Activated CD4-positive, alpha-beta T cell treated with anti-CD3 and anti-CD28 coated beads for 36 hours (primary cell): ENCODE measurements at regions not wholly inside any gene's neighbourhood (a gene's known extent, or its start where the extent isn't known, plus 50 kb on each side); places are given as distances from the start of the nearest gene placed in this dataset.
"Not testable (repeated sequence)": the region's sequence is repeated elsewhere in the genome, so short reads cannot be mapped to it uniquely, and the experiment has no call there.

ENCODE experiments used
- ATAC-seq: fragments of 200-7000 bp; cut with Tn5 transposase; one replicate; pipeline ENCODE4 v1.10.0; 2021; ENCODE audit warnings: mild to moderate bottlenecking, moderate library complexity
- CTCF ChIA-PET: fragments of 350-600 bp; sonication (Branson Sonifier 250); formaldehyde crosslinking; loops from one replicate; lab custom pipeline; 2021; ENCODE audit warnings: antibody characterized with exemption; lab: Charles Lee
- POLR2A ChIA-PET: fragments of 350-600 bp; sonication (Branson Sonifier 250); formaldehyde crosslinking; loops from one replicate; lab custom pipeline; 2021; ENCODE audit warnings: antibody characterized with exemption, inconsistent platforms; lab: Charles Lee
- DNase-seq: peaks from one replicate; pipeline ENCODE4 v3.0.0-alpha.2; 2020
- H3K27ac Mint-ChIP-seq: one replicate; pipeline ENCODE4 v1.8.0; 2021; ENCODE audit warnings: mixed read lengths
- H3K27me3 Mint-ChIP-seq: one replicate; pipeline ENCODE4 v1.8.0; 2021; ENCODE audit warnings: mixed read lengths
- H3K36me3 Mint-ChIP-seq: one replicate; pipeline ENCODE4 v1.8.0; 2021; ENCODE audit warnings: low read depth, mixed read lengths
- H3K4me1 Mint-ChIP-seq: one replicate; pipeline ENCODE4 v1.8.0; 2021; ENCODE audit warnings: mixed read lengths
- H3K4me3 Mint-ChIP-seq: one replicate; pipeline ENCODE4 v1.8.0; 2021; ENCODE audit warnings: mild to moderate bottlenecking, moderate library complexity, mixed read lengths
- H3K9me3 Mint-ChIP-seq: one replicate; pipeline ENCODE4 v1.8.0; 2021; ENCODE audit warnings: low read depth, mixed read lengths
- intact Hi-C, 2 experiments: fragments of 100-400 bp; cut with DNase I in 1 of 2; cut with micrococcal nuclease in 1 of 2; formaldehyde crosslinking; loops; one replicate each; pipeline versions ENCODE4 v1.14.2 to v1.15.1; 2022 to 2024; cut with DNase I, micrococcal nuclease

DNA sequence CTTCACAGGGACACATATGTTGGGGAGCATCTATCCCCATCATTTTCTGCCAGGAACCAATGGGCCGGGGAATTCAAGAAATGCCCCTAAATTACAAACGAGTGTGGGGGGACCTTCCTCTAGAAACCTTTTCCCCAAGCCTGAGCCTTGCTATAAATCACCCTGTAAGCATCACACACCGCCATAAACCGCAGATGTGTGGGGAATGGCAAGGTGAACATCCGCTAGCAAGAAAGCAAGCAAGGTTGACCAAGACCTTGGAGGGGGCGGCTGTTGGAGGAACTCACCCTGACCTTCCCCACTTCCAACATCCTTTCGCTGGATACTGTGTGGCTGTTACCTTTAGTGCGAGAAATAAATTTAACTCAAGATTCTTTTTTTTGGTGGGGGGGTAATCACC, 693.3 kb upstream of the TBX3 start:
- POLR2A ChIA-PET = no interaction called here
- no peak overlapping the region for H3K4me3 Mint-ChIP-seq
- ATAC-seq = no peak
- peaks cover 2% of the 10 kb centered on the region for H3K27me3 Mint-ChIP-seq
- no peak for DNase-seq
- peaks cover 9% of the 10 kb centered on the region for H3K4me1 Mint-ChIP-seq
- intact Hi-C loops = no loop called here
- H3K9me3 Mint-ChIP-seq = peaks cover 6% of the 10 kb centered on the region
- CTCF ChIA-PET = no interaction called here
- no peak overlapping the region for H3K27ac Mint-ChIP-seq
- no peaks in the 10 kb centered on the region for H3K36me3 Mint-ChIP-seq

DNA sequence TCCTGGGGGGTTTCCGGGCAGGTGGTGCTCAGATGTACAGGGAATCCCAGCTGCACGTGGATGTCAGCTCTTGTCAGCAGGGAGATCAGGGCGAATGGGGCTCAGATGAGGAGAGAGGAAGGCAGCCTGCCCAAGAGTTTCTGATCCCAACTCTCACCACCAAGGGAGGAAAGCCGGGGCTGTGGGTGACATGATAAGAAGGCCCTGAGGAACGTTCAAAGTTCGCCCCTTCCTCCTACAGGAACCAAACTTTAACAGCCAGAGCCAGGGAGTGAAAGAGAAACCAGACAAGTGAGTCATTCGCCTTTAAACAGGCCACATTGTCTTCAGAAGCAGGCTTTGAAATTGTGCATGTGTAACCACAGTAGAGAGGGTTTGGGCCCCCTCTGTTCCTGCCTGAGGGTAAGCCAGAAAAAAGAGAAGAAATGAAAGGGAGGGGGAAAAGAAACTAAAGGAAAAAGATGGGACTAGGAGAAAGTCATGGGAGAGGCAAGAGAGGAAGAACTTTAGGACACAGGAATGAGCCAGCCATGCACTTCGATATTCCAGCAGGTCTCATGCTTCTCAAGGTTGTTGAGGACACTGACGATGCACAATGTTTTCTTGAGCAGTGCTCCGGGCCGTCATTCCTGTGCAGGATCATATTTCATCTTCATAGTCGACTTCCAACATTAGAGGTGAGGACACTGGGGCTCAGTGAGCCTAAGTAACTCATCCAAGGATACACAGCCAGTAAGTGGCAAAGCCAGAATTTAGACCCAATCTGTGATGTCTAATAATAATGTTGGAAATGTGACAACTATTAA, 691.4 kb upstream of the TBX3 start:
- peaks cover 5% of the 10 kb centered on the region for H3K9me3 Mint-ChIP-seq
- peak; percentile 6 for DNase-seq
- H3K27ac Mint-ChIP-seq = no peak overlapping the region
- intact Hi-C loops = no loop called here
- no peaks in the 10 kb centered on the region for H3K27me3 Mint-ChIP-seq
- POLR2A ChIA-PET = no interaction called here
- H3K36me3 Mint-ChIP-seq = no peaks in the 10 kb centered on the region
- H3K4me1 Mint-ChIP-seq = peaks cover 9% of the 10 kb centered on the region
- no peak overlapping the region for H3K4me3 Mint-ChIP-seq
- ATAC-seq = peak; percentile 80
- CTCF ChIA-PET = no interaction called here

DNA sequence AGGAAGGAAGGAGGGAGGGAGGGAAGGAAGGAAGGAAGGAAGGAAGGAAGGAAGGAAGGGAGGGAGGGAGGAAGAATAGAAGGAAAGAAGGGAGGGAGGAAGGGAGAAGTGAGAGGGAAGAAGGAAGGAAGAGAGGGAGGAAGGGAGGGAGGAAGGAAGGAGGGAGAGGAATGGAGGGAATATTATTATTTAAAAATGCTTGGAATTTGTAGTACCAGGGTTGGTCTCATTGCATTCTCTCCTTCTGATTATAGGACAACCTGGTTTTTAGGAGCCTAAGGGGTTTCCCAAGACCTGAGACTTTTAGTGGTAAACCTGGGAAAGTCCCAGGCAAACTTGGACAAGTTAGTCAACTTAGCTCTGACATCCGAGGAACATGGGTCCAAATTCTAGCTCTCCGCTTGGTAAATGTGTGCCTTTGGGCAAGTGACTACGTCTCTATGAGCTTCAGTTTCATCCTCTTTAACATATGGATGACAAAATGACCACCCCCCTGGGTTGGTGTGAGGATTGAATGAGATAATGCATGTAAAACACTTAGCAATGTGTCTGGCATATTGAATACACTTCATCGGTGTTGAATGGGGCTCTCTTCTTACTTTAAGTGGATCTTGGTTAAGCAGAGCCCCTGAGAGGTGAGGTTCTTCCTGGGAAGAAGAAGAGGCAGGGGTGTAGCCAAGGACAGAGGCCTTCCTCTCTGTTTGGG, 690.7 kb upstream of the TBX3 start:
- no peaks in the 10 kb centered on the region for H3K36me3 Mint-ChIP-seq
- H3K27ac Mint-ChIP-seq = no peak overlapping the region
- H3K4me1 Mint-ChIP-seq = peaks cover 9% of the 10 kb centered on the region
- POLR2A ChIA-PET = no interaction called here
- peaks cover 2% of the 10 kb centered on the region for H3K27me3 Mint-ChIP-seq
- no peak for DNase-seq
- CTCF ChIA-PET = no interaction called here
- peaks cover 8% of the 10 kb centered on the region for H3K9me3 Mint-ChIP-seq
- H3K4me3 Mint-ChIP-seq = no peak overlapping the region
- no peak for ATAC-seq
- intact Hi-C loops = no loop called here

DNA sequence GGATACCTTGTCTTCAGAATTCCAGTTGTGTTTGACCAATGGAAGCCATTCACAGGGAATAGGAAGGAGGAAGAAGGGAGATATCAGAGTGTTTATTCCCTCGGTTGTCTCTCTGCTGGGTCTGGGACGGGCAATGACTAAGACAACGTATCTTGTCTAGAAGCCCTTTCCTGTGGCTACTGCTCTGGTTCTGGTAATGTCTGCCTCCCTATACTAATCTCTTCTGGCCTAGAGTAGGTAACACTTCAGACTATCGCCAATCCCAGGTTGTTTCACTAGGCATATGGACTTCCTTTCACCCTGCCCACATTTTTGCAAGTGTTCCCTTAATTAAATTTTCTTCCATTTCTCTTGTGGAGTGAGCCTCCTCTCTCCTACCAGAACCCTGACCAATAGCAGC, 687.7 kb upstream of the TBX3 start:
- no peak for DNase-seq
- intact Hi-C loops = no loop called here
- Mint-ChIP-seq H3K27me3 (peaks cover 2% of the 10 kb centered on the region), H3K36me3 (no peaks in the 10 kb centered on the region), H3K9me3 (peaks cover 10% of the 10 kb centered on the region), H3K4me1 (peaks cover 9% of the 10 kb centered on the region), H3K4me3 (no peak overlapping the region), H3K27ac (no peak overlapping the region)
- POLR2A ChIA-PET = no interaction called here
- ATAC-seq = no peak
- CTCF ChIA-PET = no interaction called here

DNA sequence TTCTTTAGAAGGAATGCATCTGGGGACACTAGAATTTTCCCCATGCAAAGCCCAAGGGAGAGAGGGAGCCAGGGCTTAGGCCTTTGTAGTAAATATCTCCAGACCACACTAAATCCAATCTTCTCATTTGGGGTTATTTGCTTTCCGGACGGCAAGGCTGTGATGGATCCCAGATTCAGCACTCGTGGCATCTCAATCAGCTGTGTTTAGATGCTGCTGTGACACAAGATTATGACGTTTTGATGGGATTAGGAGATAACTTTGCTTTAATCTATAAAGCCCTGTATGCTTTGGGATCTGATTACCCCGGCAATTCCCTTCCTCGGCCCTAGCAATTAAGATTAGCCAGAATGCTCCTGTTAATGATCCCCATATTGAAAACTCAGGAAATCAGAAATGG, 686.7 kb upstream of the TBX3 start:
- Mint-ChIP-seq H3K36me3 (no peaks in the 10 kb centered on the region), H3K27me3 (peaks cover 2% of the 10 kb centered on the region)

DNA sequence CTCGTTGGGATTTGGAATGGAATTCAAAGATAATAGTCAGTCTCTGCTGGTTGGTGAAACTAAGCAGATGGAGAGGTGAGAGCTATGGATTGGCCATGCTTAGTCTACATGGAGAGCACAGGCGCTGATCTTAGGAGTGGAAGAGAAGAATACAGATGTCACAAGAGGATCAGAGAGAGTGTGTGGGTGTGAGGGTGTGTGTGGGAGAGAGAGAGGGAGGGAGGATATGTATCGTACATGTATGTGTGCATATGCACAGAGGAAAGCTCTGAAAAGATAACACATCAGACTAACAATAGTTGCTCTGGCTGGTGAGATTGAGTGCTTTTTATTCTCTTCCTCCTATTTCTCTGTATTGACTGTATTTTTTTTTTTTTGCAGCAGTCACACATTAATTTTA, 686.2 kb upstream of the TBX3 start:
- peaks cover 5% of the 10 kb centered on the region for H3K4me1 Mint-ChIP-seq
- peaks cover 2% of the 10 kb centered on the region for H3K27me3 Mint-ChIP-seq
- no peak overlapping the region for H3K27ac Mint-ChIP-seq
- no peak for DNase-seq
- no peaks in the 10 kb centered on the region for H3K36me3 Mint-ChIP-seq
- CTCF ChIA-PET = no interaction called here
- peaks cover 8% of the 10 kb centered on the region for H3K9me3 Mint-ChIP-seq
- no peak for ATAC-seq
- POLR2A ChIA-PET = no interaction called here
- intact Hi-C loops = no loop called here
- H3K4me3 Mint-ChIP-seq = no peak overlapping the region

More for the DNA sequence above, 686.7 kb upstream of the TBX3 start:
- Mint-ChIP-seq H3K4me1 (peaks cover 9% of the 10 kb centered on the region), H3K9me3 (peaks cover 10% of the 10 kb centered on the region), H3K4me3 (no peak overlapping the region), H3K27ac (no peak overlapping the region)
- ATAC-seq = no peak
- ChIA-PET POLR2A (no interaction called here), CTCF (no interaction called here)
- intact Hi-C loops = no loop called here
- no peak for DNase-seq

DNA sequence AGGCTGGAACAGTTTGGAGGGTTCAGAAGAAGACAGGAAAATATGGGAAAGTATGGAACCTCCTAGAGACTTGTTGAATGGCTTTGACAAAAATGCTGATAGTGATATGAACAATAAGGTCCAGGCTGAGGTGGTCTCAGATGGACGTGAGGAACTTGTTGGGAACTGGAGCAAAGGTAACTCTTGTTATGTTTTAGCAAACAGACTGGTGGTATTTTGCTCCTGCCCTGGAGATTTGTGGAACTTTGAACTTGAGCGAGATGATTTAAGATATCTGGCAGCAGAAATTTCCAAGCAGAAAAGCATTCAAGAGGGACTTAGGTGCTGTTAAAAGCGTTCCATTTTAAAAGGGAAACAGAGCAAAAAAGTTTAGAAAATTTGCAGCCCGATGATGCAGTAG, 682.3 kb upstream of the TBX3 start:
- H3K27ac Mint-ChIP-seq, CTCF ChIA-PET, DNase-seq, ATAC-seq, H3K4me1 Mint-ChIP-seq, H3K27me3 Mint-ChIP-seq, intact Hi-C loops, H3K36me3 Mint-ChIP-seq, H3K4me3 Mint-ChIP-seq, POLR2A ChIA-PET: not testable (repeated sequence)
- H3K9me3 Mint-ChIP-seq = peaks cover 13% of the 10 kb centered on the region

DNA sequence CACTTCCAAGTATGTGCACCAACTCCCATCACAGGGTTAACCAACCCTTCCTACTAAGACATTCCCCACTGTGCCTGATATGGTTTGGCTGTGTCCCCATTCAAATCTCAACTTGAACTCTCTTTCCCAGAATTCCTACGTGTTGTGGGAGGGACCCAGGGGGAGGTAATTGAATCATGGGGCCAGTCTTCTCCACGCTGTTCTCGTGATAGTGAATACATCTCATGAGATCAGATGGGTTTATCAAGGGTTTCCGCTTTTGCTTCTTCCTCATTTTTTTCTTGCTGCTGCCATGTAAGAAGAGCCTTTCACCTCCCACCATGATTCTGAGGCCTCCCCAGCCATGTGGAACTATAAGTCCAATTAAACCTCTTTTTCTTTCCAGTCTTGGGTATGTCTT, 681.8 kb upstream of the TBX3 start:
- H3K4me3 Mint-ChIP-seq, H3K27me3 Mint-ChIP-seq, ATAC-seq, POLR2A ChIA-PET, H3K4me1 Mint-ChIP-seq, DNase-seq, H3K27ac Mint-ChIP-seq, intact Hi-C loops, CTCF ChIA-PET, H3K36me3 Mint-ChIP-seq: not testable (repeated sequence)
- H3K9me3 Mint-ChIP-seq = peaks cover 13% of the 10 kb centered on the region

DNA sequence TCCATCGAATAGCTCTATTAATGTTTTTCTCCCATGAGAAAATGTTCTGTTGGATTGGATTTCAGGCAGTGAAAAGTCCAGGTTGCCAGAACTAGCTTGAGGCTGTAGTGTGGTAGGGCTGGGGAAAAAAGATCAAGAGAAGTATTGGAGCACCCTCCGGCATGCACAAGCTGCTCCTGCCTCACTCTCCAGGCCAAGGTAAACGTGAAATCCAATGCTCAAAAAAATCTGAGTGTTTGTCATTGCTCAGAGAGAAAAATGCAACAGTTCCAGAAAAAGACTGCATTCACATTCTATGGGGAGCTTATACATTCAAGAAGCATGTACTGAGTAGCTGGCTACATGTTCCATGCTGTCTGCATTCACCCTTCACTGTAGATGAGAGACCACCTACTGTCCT, 680.9 kb upstream of the TBX3 start:
- H3K4me3 Mint-ChIP-seq = no peak overlapping the region
- ATAC-seq = no peak
- peaks cover 9% of the 10 kb centered on the region for H3K9me3 Mint-ChIP-seq
- CTCF ChIA-PET = interaction anchor here (0.6 to 0.7 kb wide), 3 partner anchors 248 to 480 kb away, joined by 3 read pairs; no protein-coding TSS in a partner anchor
- POLR2A ChIA-PET = interaction anchor here (0.6 kb wide), 1 partner anchor 47 kb away, joined by 3 read pairs; no protein-coding TSS in a partner anchor
- no peaks in the 10 kb centered on the region for H3K36me3 Mint-ChIP-seq
- no peaks in the 10 kb centered on the region for H3K4me1 Mint-ChIP-seq
- no peak overlapping the region for H3K27ac Mint-ChIP-seq
- DNase-seq = no peak
- H3K27me3 Mint-ChIP-seq = peaks cover 2% of the 10 kb centered on the region
- intact Hi-C loops = no loop called here

DNA sequence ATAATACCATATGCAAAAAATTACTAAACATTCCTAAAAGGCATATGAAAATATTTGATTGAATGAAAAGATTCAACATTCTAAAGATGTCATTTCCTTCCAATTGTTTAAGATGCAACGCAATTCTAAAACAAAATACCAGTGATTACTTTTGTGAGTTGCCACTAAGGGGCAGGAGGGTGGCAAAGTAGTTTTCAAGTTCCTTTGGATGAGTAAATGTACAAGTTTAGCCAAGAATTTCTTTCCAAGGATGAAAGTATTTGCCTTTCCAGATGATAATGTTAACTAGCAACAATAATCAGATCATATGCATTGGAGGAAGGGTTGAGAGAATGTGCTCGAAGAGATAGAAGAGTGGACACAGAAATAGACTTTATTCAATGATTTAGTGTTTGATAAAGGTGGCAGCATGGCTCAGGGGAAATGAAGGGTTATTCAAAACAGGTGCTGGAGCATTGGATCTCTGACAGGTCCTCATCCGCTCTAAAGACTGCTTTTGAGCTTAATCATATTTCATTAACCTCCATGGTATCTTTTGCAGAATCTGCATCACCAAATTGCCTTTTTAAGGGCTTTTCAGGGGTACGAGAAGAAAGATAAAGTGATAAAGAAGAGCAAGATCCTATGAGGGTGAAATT, 678.5 kb upstream of the TBX3 start:
- POLR2A ChIA-PET = no interaction called here

DNA sequence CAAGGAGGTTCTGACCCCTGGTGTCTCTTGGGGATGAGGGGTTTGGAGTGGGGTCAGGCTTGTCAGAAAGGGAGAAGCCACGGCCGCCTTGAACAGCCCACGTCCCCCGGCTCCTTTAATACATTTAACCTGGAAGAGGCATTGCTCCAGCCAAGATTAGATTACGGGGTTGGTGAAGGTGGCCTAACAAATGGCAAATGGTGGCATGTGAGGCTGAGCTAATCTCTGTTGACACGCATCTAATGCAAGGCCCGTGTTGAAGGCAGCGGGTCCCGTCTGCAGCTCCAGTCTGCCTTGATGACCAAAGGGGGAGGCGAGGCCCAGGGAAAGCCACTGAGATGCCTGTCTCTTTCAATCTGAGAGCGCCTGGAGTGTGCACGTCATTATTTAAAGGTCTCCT, 673.7 kb upstream of the TBX3 start:
- POLR2A ChIA-PET = no interaction called here
- Mint-ChIP-seq H3K4me1 (no peaks in the 10 kb centered on the region), H3K36me3 (no peaks in the 10 kb centered on the region), H3K9me3 (peaks cover 5% of the 10 kb centered on the region), H3K4me3 (no peak overlapping the region), H3K27ac (no peak overlapping the region), H3K27me3 (no peaks in the 10 kb centered on the region)
- CTCF ChIA-PET = no interaction called here
- DNase-seq (no peak), ATAC-seq (no peak)
- intact Hi-C loops = no loop called here

More for the DNA sequence above, 678.5 kb upstream of the TBX3 start:
- no peaks in the 10 kb centered on the region for H3K36me3 Mint-ChIP-seq
- peaks cover 2% of the 10 kb centered on the region for H3K27me3 Mint-ChIP-seq
- no peak overlapping the region for H3K27ac Mint-ChIP-seq
- peaks cover 7% of the 10 kb centered on the region for H3K9me3 Mint-ChIP-seq
- DNase-seq (no peak), ATAC-seq (no peak)
- no peak overlapping the region for H3K4me3 Mint-ChIP-seq
- CTCF ChIA-PET = no interaction called here
- intact Hi-C loops = no loop called here
- no peaks in the 10 kb centered on the region for H3K4me1 Mint-ChIP-seq

DNA sequence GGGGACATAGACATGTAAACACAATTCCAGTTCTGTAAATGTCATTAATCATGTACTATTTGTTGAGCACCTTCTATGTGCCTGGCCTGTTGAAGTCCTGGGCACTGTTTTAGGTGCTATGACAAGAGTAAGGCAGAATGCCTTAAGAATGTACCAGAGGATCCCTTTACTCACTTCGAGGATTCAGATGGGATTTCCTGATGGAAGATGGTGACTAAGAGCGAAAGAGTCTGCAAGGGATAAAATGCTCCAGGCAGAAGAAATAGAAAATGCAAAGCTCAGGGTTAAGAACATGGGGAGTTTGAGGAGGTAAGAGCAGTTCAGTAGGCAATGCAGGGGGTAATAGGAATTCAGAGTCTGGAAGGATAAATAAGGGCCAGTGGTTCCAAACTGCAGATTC, 671.3 kb upstream of the TBX3 start:
- H3K4me1 Mint-ChIP-seq = no peaks in the 10 kb centered on the region
- DNase-seq = no peak
- intact Hi-C loops = no loop called here
- no peak for ATAC-seq
- CTCF ChIA-PET = no interaction called here
- no peaks in the 10 kb centered on the region for H3K36me3 Mint-ChIP-seq
- no peak overlapping the region for H3K27ac Mint-ChIP-seq
- H3K4me3 Mint-ChIP-seq = no peak overlapping the region
- POLR2A ChIA-PET = no interaction called here
- peaks cover 1% of the 10 kb centered on the region for H3K9me3 Mint-ChIP-seq
- no peaks in the 10 kb centered on the region for H3K27me3 Mint-ChIP-seq
